OCI-LY1 (cell line): ENCODE measurements at regions not wholly inside any gene's neighbourhood (a gene's known extent, or its start where the extent isn't known, plus 50 kb on each side); places are given as distances from the start of the nearest gene placed in this dataset.

ENCODE experiments used
- H2AFZ ChIP-seq: fragments of 200-600 bp; sonication (generic), shearing (Covaris generic); 2 replicates; pipeline ENCODE4 v1.6.0; 2014; ENCODE audit warnings: antibody characterized with exemption, mild to moderate bottlenecking, low read length
- H3F3A ChIP-seq: fragments of 200-600 bp; sonication (generic), shearing (Covaris generic); 2 replicates; pipeline ENCODE4 v1.6.0; 2014; ENCODE audit warnings: mild to moderate bottlenecking, antibody characterized with exemption, low read length, moderate library complexity; ENCODE audit not compliant: insufficient read depth
- H3K27ac ChIP-seq: fragments of 200-600 bp; sonication (generic); 2 replicates; pipeline ENCODE4 v1.5.1; 2014; ENCODE audit warnings: low read length, mixed run types, mild to moderate bottlenecking, low read depth; ENCODE audit not compliant: poor library complexity, severe bottlenecking
- H3K27me3 ChIP-seq: fragments of 200-600 bp; sonication (generic); 2 replicates; pipeline ENCODE4 v1.6.0; 2014; ENCODE audit warnings: antibody characterized with exemption, mild to moderate bottlenecking, low read length, moderate library complexity; ENCODE audit not compliant: insufficient read depth
- H3K36me3 ChIP-seq: fragments of 200-600 bp; sonication (generic); 2 replicates; pipeline ENCODE4 v1.6.1; 2014; ENCODE audit warnings: mild to moderate bottlenecking, antibody characterized with exemption, low read length, moderate library complexity, mixed read lengths; ENCODE audit not compliant: insufficient read depth
- H3K4me1 ChIP-seq: fragments of 200-600 bp; sonication (generic); 2 replicates; pipeline ENCODE4 v1.5.1; 2014; ENCODE audit warnings: mild to moderate bottlenecking, low read length, moderate library complexity; ENCODE audit not compliant: insufficient read depth, severe bottlenecking
- H3K4me2 ChIP-seq: fragments of 200-600 bp; sonication (generic), shearing (Covaris generic); 2 replicates; pipeline ENCODE4 v1.6.1; 2014; ENCODE audit warnings: low read length
- H3K4me3 ChIP-seq: fragments of 200-600 bp; sonication (generic); 2 replicates; pipeline ENCODE4 v1.5.1; 2014; ENCODE audit warnings: low read length, low read depth, mild to moderate bottlenecking, mixed read lengths; ENCODE audit not compliant: poor library complexity, severe bottlenecking
- H3K79me2 ChIP-seq: fragments of 200-600 bp; shearing (Covaris generic); 2 replicates; pipeline ENCODE4 v1.6.1; 2016; ENCODE audit warnings: mixed run types, low read length, mixed read lengths; ENCODE audit not compliant: insufficient read depth
- H3K9ac ChIP-seq: fragments of 200-600 bp; sonication (generic), shearing (Covaris generic); 2 replicates; pipeline ENCODE4 v1.6.1; 2014; ENCODE audit warnings: mild to moderate bottlenecking, low read length, mixed read lengths
- H3K9me2 ChIP-seq: fragments of 200-600 bp; sonication (generic), shearing (Covaris generic); 2 replicates; pipeline ENCODE4 v1.6.1; 2014; ENCODE audit warnings: low read depth, mild to moderate bottlenecking, low read length, mixed read lengths
- H3K9me3 ChIP-seq: fragments of 200-600 bp; shearing (Covaris generic); 2 replicates; pipeline ENCODE4 v1.6.1; 2014; ENCODE audit warnings: low read length, mixed read lengths
- H4K20me1 ChIP-seq: fragments of 200-600 bp; sonication (generic), shearing (Covaris generic); 2 replicates; pipeline ENCODE4 v1.6.0; 2016; ENCODE audit warnings: mild to moderate bottlenecking, low read length; ENCODE audit not compliant: insufficient read depth
- CTCF ChIP-seq: fragments of 200-600 bp; sonication (generic), shearing (Covaris generic); IDR thresholded peaks from 2 replicates; pipeline ENCODE4 v1.5.1; 2017; ENCODE audit warnings: mild to moderate bottlenecking, antibody characterized with exemption, low read length, moderate library complexity, mixed read lengths
- EZH2 ChIP-seq: fragments of 200-600 bp; sonication (generic), shearing (Covaris generic); IDR thresholded peaks from 2 replicates; pipeline ENCODE4 v1.8.0; 2017; ENCODE audit warnings: borderline replicate concordance, mixed run types, mild to moderate bottlenecking, antibody characterized with exemption, low read length, moderate library complexity, mixed read lengths

- H3K4me2 ChIP-seq: no peak overlapping the region
- H2AFZ ChIP-seq: no peak overlapping the region
Measured at GRCh38 chr5:124796495-124796894, 50.1 kb upstream of the ZNF608 start.

GRCh38 chr5:124797665-124798087, 51.2 kb upstream of the ZNF608 start:
- Histone ChIP-seq H3K9me2 (no peaks in the 10 kb centered on the region), H3K4me2 (no peak overlapping the region), H3K27ac (no peak overlapping the region), H4K20me1 (no peaks in the 10 kb centered on the region), H2AFZ (no peak overlapping the region), H3K9ac (no peak overlapping the region), H3K4me1 (peaks cover 26% of the 10 kb centered on the region), H3K9me3 (no peaks in the 10 kb centered on the region), H3K79me2 (no peaks in the 10 kb centered on the region), H3K4me3 (no peak overlapping the region), H3K36me3 (no peaks in the 10 kb centered on the region), H3F3A (no peaks in the 10 kb centered on the region), H3K27me3 (no peaks in the 10 kb centered on the region)
- TF ChIP-seq CTCF: no peak
- no peak for TF ChIP-seq EZH2

More at GRCh38 chr5:124796495-124796894, 50.1 kb upstream of the ZNF608 start:
- no peaks in the 10 kb centered on the region for H3K9me2 ChIP-seq
- no peaks in the 10 kb centered on the region for H4K20me1 ChIP-seq
- H3K27me3 ChIP-seq: no peaks in the 10 kb centered on the region
- no peak overlapping the region for H3K4me3 ChIP-seq
- H3K79me2 ChIP-seq: no peaks in the 10 kb centered on the region
- H3K36me3 ChIP-seq: no peaks in the 10 kb centered on the region
- H3K9me3 ChIP-seq: no peaks in the 10 kb centered on the region
- 0 out of 2 replicates have a peak overlapping the region, but pooled peaks have one; percentile 1 for H3K9ac ChIP-seq
- peaks cover 30% of the 10 kb centered on the region for H3K4me1 ChIP-seq
- no peaks in the 10 kb centered on the region for H3F3A ChIP-seq
- H3K27ac ChIP-seq: peak overlapping the region; percentile 59
- TF ChIP-seq CTCF (no peak), EZH2 (no peak)

GRCh38 chr5:124798890-124799289, 52.5 kb upstream of the ZNF608 start:
- no peaks in the 10 kb centered on the region for H3K9me2 ChIP-seq
- H3F3A ChIP-seq: no peaks in the 10 kb centered on the region
- no peak overlapping the region for H3K4me2 ChIP-seq
- no peak overlapping the region for H3K9ac ChIP-seq
- TF ChIP-seq CTCF: no peak
- no peak for TF ChIP-seq EZH2
- H3K4me1 ChIP-seq: peaks cover 26% of the 10 kb centered on the region
- H2AFZ ChIP-seq: no peak overlapping the region
- no peaks in the 10 kb centered on the region for H3K27me3 ChIP-seq
- no peaks in the 10 kb centered on the region for H4K20me1 ChIP-seq
- no peaks in the 10 kb centered on the region for H3K79me2 ChIP-seq
- no peak overlapping the region for H3K27ac ChIP-seq
- no peak overlapping the region for H3K4me3 ChIP-seq
- H3K36me3 ChIP-seq: no peaks in the 10 kb centered on the region
- no peaks in the 10 kb centered on the region for H3K9me3 ChIP-seq
